Left ventricle myocardium inferior (tissue), 1 donor: ENCODE measurements at regions not wholly inside any gene's neighbourhood (a gene's known extent, or its start where the extent isn't known, plus 50 kb on each side); places are given as distances from the start of the nearest gene placed in this dataset.

Source experiments
- DNase-seq: peaks from one replicate; pipeline ENCODE4 v3.0.0-alpha.2; 2020
- H3K27ac ChIP-seq: fragments of 200-600 bp; replicated peaks from 2 replicates; pipeline ENCODE4 v1.8.0; 2021
- H3K27me3 ChIP-seq: fragments of 200-600 bp; 2 replicates; pipeline ENCODE4 v1.8.0; 2021; ENCODE audit warnings: low read depth
- H3K36me3 ChIP-seq: fragments of 200-600 bp; 2 replicates; pipeline ENCODE4 v1.8.0; 2021
- H3K4me1 ChIP-seq: fragments of 200-600 bp; 2 replicates; pipeline ENCODE4 v1.8.0; 2021
- H3K4me3 ChIP-seq: fragments of 200-600 bp; 2 replicates; pipeline ENCODE4 v1.8.0; 2021; ENCODE audit warnings: mild to moderate bottlenecking, moderate library complexity
- H3K9me3 ChIP-seq: fragments of 200-600 bp; replicated peaks from 2 replicates; pipeline ENCODE4 v1.8.0; 2021
- intact Hi-C: fragments of 100-400 bp; cut with micrococcal nuclease; formaldehyde crosslinking; loops from one replicate; pipeline ENCODE4 v1.11.0; 2022
- TF ChIP-seq, protein P1 (sequence below): fragments of 200-600 bp; IDR thresholded peaks from 2 replicates; pipeline ENCODE4 v1.8.0; 2021; ENCODE audit warnings: antibody characterized with exemption, mild to moderate bottlenecking, borderline replicate concordance
- donor health status: DM: no; HTN: yes; CAD: no; lungs with severe emphysema.

DNA sequence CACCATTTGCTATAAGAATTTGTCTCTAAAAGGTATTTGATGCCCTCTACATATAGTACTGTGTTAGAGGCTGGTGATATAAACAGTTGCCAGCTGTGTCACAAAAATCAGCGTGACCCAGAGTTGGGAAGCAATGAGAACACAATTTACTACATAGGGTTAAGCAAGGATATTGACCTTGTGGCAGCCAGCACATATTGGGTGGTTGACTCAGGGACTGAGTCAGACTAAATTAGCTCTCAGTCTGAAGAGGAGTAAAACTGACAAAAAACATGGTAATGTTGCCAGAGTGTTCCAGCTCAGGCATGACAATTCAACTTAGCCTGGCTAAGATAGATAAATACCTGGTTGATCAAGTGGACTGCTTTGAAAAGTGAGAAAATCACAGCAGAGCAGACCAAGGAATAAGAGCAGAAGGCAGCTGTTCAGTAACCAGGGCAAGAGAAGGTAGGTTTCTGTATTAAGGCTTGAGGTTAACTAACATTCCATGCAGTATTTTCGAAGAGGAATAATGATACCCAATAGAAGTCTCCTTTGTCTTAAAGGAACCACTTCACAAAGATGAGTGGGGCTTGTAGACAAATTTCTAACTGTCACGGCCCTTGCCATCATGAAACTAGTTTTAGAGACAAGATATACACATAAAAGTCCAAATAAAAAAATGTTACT, 108.2 kb upstream of the ERBB4 start:
- TF ChIP-seq, protein P1, sequence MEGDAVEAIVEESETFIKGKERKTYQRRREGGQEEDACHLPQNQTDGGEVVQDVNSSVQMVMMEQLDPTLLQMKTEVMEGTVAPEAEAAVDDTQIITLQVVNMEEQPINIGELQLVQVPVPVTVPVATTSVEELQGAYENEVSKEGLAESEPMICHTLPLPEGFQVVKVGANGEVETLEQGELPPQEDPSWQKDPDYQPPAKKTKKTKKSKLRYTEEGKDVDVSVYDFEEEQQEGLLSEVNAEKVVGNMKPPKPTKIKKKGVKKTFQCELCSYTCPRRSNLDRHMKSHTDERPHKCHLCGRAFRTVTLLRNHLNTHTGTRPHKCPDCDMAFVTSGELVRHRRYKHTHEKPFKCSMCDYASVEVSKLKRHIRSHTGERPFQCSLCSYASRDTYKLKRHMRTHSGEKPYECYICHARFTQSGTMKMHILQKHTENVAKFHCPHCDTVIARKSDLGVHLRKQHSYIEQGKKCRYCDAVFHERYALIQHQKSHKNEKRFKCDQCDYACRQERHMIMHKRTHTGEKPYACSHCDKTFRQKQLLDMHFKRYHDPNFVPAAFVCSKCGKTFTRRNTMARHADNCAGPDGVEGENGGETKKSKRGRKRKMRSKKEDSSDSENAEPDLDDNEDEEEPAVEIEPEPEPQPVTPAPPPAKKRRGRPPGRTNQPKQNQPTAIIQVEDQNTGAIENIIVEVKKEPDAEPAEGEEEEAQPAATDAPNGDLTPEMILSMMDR, result no peak
- Histone ChIP-seq H3K9me3 (no peaks in the 10 kb centered on the region), H3K36me3 (no peaks in the 10 kb centered on the region), H3K4me1 (no peaks in the 10 kb centered on the region), H3K27ac (no peak overlapping the region), H3K4me3 (no peak overlapping the region), H3K27me3 (peaks cover 7% of the 10 kb centered on the region)
- DNase-seq, result no peak
- intact Hi-C loops, result no loop called here

DNA sequence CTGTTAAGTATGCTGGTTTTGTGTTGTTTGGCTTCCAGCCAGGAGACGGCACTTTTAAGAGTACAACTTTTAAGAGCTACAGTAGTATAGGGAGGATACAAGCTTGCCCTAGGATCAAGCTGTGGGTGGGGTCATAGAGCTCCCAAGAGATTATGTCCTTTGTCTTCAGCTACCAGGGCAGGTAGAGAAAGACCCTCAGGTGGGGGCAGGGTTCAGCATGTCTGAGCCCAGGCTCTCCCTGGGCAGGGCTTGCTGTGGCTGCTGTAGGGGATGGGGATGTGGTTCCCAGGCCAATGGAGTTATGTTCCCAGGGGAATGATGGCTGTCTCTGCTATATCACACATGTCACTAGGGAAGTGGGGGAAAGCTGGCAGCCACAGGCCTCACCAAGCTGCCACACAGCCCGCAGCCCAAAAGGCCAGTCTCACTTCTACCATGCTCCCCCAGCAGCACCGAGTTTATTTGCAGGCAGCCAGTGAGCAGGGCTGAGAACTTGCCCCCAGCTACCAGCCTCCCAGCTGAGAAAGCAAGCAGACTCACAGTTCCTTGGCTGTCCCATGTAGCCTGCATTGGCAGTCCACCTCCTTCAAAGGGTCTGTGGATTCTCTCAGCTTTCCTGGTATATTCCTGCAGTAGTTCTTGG, 105.7 kb upstream of the ERBB4 start:
- TF ChIP-seq, protein P1, result no peak
- intact Hi-C loops, result no loop called here
- H3K36me3 ChIP-seq, result no peaks in the 10 kb centered on the region

DNA sequence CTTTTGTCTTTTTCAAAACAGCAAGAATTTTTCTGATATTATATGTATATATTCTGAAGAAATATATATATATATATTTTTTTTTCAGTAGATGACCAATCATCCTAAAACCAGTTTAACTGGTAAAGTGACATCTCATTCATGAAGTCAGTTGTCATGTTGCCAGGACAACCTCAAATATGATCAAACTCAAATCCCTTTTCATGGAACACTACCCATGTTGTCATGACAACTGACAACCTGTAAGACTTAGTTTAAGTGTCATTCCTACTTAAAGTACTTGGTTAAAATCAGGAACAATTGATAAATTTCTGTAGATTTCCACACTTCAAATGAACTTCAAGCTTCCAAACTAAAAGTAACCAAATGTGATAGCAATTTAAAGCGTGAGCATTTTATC, 101.8 kb upstream of the ERBB4 start:
- H3K27me3 ChIP-seq, result peaks cover 7% of the 10 kb centered on the region
- no peak overlapping the region for H3K4me3 ChIP-seq
- H3K36me3 ChIP-seq, result no peaks in the 10 kb centered on the region
- H3K4me1 ChIP-seq, result no peaks in the 10 kb centered on the region
- no peak overlapping the region for H3K27ac ChIP-seq
- H3K9me3 ChIP-seq, result peaks cover 8% of the 10 kb centered on the region
- TF ChIP-seq, protein P1, result no peak
- intact Hi-C loops, result no loop called here
- DNase-seq, result no peak

More for the DNA sequence above, 105.7 kb upstream of the ERBB4 start:
- H3K27me3 ChIP-seq, result peaks cover 7% of the 10 kb centered on the region
- H3K4me1 ChIP-seq, result no peaks in the 10 kb centered on the region
- no peak overlapping the region for H3K4me3 ChIP-seq
- no peak overlapping the region for H3K27ac ChIP-seq
- DNase-seq, result no peak
- no peaks in the 10 kb centered on the region for H3K9me3 ChIP-seq

DNA sequence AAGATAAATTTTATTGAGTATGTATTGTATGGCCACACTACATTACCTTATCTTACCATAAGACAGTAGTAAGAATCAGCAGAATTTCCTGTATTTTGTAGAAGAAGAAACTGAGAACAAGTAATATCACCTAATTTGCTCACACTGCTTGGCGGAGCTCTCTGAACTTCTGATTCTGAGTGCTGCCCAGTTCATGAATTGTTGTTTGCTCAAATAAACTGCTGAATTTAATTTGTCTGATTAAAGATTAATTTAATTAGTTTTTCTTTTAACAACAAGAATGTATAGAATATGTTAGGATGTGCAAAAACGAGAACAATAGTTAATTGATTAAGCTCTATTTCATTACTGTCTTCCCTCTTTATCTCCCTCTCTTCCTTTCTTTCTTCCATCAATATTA, 100.1 kb upstream of the ERBB4 start:
- no peak overlapping the region for H3K27ac ChIP-seq
- no peaks in the 10 kb centered on the region for H3K27me3 ChIP-seq
- no peaks in the 10 kb centered on the region for H3K36me3 ChIP-seq
- no peak for DNase-seq
- H3K9me3 ChIP-seq, result peaks cover 8% of the 10 kb centered on the region
- no peak overlapping the region for H3K4me3 ChIP-seq
- intact Hi-C loops, result no loop called here
- no peaks in the 10 kb centered on the region for H3K4me1 ChIP-seq
- TF ChIP-seq, protein P1, result no peak

DNA sequence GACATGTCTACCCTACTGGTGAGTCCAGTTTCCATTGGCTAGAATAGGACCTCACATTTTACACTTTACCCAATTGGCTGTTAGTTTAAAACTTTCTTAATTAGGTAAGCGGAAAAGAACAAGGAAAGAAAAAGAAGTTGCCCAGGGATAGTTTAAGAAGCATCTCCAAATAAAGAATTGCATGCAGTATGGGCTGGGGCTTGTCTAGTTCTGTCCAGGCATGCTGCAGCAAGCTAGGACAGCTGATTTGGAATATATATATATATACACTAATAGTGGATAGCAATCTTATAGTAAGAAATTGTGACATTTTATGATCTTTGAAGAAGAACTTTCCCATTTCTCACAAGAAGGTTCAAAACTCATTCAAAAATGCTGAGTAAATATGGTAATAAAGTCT, 90.0 kb upstream of the ERBB4 start:
- no peaks in the 10 kb centered on the region for H3K36me3 ChIP-seq
- DNase-seq, result no peak
- H3K9me3 ChIP-seq, result peaks cover 30% of the 10 kb centered on the region
- TF ChIP-seq, protein P1, result no peak
- intact Hi-C loops, result no loop called here
- H3K27ac ChIP-seq, result no peak overlapping the region
- no peak overlapping the region for H3K4me3 ChIP-seq
- no peaks in the 10 kb centered on the region for H3K4me1 ChIP-seq
- H3K27me3 ChIP-seq, result no peaks in the 10 kb centered on the region
